OCI-LY1 (cell line): ENCODE measurements at regions not wholly inside any gene's neighbourhood (a gene's known extent, or its start where the extent isn't known, plus 50 kb on each side); places are given as distances from the start of the nearest gene placed in this dataset.

Experiments used
- EZH2 ChIP-seq: fragments of 200-600 bp; sonication (generic), shearing (Covaris generic); IDR thresholded peaks from 2 replicates; pipeline ENCODE4 v1.8.0; 2017; ENCODE audit warnings: borderline replicate concordance, mixed run types, mild to moderate bottlenecking, antibody characterized with exemption, low read length, moderate library complexity, mixed read lengths
- TF ChIP-seq, protein P1 (sequence below): fragments of 200-600 bp; sonication (generic), shearing (Covaris generic); IDR thresholded peaks from 2 replicates; pipeline ENCODE4 v1.5.1; 2017; ENCODE audit warnings: mild to moderate bottlenecking, antibody characterized with exemption, low read length, moderate library complexity, mixed read lengths

DNA sequence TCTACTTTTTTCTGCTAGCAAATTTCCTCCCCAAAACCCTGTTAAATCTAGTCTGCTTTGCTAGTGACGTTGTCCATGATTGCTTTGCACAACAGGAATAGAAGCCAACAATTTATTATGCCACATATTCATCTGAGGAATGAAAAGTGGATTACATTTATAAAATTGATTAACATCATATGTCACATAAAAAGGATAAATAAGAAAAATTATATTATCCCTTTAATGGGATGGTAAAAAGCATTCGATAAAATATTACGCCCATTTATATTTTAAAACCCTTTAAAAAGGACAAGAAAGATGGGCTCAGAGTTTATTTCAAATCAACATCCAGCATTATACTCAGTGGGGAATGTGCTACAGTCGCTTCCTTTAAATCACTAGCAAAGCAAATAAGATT is 991.7 kb downstream of the DIAPH3 start:
- TF ChIP-seq, protein P1, sequence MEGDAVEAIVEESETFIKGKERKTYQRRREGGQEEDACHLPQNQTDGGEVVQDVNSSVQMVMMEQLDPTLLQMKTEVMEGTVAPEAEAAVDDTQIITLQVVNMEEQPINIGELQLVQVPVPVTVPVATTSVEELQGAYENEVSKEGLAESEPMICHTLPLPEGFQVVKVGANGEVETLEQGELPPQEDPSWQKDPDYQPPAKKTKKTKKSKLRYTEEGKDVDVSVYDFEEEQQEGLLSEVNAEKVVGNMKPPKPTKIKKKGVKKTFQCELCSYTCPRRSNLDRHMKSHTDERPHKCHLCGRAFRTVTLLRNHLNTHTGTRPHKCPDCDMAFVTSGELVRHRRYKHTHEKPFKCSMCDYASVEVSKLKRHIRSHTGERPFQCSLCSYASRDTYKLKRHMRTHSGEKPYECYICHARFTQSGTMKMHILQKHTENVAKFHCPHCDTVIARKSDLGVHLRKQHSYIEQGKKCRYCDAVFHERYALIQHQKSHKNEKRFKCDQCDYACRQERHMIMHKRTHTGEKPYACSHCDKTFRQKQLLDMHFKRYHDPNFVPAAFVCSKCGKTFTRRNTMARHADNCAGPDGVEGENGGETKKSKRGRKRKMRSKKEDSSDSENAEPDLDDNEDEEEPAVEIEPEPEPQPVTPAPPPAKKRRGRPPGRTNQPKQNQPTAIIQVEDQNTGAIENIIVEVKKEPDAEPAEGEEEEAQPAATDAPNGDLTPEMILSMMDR: no peak
- no peak for TF ChIP-seq EZH2
